ENCODE measurements at regions not wholly inside any gene's neighbourhood (a gene's known extent, or its start where the extent isn't known, plus 50 kb on each side); places are given as distances from the start of the nearest gene placed in this dataset.

DNA sequence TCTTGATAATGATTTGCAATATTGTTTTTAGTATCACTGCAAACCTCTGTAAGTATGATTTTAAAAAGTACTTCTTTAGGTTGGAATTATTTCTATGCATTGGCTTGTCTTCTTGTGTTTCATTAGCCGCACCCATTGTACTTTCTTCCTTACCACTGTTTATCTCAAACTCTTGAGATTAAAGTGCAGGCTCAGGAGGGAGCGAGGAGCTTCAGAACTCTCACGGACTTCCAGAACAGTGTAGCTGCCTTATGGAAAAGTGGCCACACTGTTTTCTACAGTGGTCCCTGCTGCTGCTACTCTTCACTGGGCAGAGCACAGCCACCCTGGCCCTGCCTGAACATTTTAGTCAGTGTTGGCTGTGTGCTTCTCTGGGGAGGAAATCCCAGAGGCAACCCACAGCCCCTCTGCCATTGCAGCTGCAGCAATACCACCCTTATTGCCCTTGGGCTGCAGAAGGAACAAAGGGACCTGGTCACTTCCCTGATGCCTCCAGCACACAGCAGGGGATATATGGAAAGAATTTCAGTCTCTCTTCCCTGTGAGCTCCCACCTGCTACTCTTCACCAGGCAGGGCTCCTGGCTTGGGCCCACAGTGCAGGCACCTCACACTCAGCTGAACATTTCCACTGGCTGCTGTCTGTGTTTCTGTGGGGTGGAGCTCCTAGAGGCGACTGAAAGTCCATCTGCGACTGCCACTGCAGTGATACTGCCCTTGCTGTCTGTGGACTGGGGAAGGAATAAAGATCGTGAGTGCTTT lies 91.7 kb upstream of the MAP3K4 start:
- no peak for DNase-seq

DNA sequence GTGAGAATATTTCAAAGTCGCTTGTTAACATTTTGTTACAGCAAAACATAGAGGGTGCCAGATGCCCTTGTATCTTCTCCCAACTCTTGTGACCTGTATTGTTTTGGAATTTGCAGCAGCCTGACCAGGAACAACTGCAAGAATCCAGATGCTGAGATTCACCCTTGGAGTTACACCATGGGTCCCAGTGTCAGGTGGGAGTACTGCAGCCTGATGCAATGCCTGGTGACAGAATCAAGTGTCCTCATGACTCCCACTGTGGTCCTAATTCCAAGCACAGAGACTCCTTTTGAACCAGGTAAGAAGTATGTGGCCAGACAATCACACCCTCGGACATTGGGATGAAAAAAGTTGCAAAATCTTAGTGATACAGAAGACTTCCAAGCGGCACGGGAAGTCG lies 79.6 kb upstream of the MAP3K4 start:
- no peak for DNase-seq

DNA sequence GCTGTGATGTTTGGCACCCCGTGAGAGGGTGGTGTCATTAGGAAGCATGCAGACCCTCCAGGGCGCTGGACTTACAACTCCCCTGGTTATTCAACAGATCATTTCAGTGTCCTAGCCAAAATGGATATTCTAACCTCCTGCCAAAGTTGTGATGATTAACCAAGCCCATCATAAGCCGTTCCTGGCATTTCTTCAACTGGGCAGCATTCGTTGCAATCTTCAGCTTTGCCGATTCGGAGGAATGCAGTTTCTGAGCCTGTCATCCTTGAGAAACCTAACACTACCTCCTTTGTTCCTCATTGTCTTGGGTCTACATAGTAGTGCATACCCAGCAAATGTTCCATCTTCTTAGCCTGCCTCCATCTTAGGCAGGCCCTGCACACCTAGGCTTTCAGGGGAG lies 79.2 kb upstream of the MAP3K4 start:
- no peak for DNase-seq

DNA sequence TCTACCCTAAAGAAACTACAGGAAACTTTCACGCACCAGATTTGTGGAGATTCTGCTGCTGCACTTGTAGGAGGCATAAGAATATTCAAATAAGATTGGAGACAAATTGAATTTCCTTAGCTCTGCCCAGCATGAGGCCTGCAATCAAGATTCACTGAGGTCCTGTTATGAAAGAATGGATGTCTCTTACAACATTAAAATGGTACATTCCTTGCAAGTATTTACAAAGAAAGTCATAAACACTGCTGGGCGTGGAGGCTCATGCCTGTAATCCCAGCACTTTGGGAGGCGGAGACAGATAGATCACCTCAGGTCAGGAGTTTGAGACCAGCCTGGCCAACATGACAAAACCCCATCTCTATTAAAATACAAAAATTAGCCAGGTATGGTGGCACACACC lies 74.0 kb upstream of the MAP3K4 start:
- no peak for DNase-seq

DNA sequence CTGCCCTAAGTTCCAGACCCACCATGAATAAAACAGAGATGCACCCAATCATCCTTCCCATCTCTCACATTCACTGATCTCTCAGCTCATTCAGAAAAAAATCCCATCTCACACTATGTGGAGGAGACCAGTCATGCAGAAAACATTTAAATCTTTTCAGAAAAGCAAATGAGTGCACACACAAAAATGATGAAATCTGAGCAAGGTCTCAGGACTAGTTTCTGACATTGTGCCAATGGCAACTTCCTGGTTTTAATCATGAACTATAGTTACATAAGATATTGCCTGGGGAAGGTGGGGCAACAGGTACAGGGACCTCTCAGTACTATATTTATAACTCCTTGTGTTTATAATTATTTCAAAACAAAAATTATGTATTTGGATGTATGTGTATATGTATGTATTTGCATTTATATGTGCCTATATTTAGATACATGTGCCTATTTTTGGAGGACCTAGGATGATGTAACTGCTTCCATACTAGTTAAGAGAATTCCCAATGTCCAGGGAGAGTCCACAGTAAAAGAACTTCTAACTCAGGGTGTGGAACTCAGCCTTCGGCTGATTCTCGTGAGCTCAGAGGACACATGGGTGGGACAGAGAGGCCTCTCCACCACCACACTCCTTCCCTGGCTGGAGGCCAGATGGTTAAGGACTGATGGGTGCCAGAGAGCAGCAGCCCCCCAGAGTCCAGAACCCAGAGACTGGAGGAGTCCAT lies 71.7 kb upstream of the MAP3K4 start:
- no peak for DNase-seq

DNA sequence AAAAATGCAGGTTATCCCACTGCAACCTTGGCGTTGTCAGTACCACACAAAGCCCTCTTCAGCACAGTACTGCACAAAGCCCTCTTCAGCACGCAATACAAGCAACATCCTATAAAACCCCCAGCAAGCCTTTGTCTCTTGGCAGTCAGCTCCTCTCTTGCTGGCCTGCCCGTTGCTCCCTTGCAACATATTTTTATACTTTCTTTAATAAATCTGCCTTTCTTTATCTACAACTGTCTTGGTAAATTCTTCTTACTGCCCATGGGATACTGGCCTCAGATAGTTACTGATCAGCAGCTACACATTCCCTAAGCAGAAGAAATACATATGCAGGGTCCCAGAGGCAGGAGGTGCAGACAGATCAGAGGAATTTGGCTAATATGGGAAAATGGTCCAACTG lies 70.5 kb upstream of the MAP3K4 start:
- DNase-seq = no peak

DNA sequence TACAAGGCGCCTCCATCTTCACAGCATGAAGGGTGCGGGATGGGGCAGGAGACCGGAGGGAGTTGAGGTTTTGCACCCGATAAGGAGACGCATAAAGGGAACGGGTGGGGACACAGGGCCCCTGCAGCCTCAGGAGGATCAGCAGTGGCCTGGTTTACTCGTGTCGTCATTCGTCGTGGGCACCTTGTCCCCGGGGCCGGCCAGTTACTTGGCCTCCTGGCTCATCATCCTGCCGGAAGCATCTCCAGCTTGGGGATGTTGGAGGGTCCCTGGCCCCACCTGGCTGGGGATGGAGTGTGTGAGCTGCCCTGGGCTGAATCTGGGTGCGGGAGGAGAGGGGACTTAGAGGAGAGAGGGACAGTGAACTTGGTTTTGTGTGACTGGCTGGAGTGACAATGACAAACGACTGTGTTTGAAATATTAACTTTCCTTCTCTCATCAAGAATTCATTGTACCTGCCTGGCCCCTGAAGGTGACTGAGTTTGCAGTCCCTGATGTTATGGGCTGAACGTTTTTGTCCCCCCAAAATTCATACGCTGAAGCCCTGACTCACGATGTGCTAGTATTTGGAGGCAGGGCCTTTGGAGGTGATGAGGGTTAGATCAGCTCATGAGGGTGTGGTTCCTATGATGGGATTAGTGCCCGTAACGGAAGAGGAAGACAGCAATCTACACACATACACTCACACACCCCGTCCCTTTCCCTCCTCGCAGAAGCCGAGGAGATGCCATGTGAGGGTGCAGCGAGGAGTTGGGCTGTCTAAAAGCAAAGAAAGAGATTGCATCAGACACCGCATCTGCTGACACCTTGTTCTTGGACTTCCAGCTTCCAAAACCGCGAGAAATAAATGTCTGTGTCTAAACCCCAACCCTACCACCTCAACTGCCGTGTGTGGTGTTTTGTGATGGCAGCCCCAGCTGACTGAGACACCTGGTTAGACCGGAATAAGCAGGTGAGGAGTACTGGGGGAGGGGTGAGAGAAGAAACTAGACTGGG lies 65.0 kb upstream of the MAP3K4 start:
- no peak for DNase-seq

DNA sequence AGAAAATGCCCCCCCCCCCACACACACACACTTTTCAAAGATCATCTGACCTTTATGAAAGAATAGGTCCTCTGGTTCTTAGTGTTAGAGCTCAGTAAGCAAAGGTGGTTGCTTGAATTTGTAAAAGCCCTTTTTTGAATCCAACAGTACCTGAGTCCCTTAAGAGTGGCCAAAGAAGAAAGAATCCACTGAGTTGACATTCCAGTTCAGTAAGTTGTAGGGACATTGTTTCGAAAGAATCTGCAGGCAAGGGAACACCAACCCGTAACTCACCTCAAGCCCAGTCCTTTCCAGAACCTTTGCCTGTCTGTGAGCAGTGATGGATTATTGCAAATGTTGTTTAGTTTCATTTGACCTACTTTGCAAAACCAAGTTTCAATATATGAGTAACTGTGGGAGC lies 64.2 kb upstream of the MAP3K4 start:
- DNase-seq = no peak

DNA sequence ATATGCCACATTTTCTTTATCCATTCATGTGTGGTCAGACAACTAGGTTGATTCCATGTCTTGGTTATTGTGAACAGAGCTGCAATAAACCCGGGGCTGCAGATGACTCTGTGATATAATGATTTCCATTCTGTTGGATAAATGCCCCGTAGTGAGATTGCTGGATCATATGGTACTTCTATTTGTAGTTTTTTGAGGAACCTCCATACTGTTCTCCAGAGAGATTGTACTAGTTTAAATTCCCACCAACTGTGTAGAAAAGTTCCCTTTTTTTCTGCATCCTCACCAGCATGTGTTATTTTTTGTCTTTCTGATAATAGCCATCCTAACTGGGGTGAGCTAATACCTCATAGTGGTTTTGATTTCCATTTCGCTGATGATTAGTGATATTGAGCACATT lies 62.2 kb upstream of the MAP3K4 start:
- DNase-seq = no peak

DNA sequence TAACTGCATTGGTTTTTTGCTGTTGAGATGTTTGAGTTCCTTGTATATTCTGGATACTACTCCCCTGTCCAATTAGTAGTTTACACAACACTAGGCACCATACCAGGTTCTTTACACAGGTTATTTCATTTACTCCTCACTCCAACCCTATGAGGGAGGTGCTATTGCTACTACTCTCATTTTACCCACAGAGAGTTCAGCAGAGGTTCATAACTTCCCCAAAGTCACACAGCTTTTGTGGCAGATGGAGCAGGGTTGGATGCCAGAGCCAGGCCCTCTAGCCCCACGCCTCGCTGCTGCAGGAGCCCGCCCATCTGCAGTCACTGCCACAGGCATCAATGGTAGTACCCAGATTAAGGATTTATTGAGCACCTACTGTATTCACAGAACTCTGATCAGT lies 61.7 kb upstream of the MAP3K4 start:
- no peak for DNase-seq

DNA sequence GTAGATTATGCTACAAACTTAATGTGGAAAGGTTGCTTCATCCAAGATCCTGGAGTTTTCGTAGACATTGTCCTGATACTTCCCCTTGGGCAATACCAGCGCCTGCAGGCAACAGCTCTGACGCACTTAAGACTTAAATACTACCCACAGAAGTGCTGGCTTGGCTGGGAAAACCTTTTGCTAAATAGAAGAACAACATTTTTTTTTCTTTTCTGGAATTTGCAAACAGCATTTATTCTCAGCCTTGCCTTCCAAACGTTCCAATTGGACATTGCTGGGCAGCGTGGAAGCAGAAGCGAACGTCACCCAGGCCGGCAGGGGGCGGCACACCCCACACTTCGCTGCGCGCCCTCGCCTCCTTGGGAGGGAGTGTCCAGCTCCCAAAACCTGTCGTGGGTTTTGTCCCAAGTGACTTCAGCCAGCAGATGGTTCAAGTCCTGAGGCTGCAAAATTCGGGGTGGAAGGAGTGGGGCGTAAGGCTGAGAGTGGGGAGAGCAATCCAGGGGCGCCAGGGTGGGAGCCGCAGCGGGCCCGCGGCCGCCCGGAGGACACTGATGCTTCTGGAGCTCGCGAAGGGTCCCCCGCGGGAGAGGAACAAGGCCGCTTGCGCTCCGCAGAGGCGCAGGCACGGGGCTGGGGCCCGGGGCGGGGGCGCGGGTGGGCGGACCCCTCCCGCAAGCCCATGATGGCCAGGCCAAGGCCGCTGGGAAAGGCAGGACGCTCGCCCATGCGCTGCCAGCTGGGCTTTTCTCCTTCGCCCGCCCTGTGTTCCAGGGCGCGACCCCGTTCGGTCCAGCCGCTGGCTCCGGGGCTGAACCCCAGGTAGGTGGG lies 60.8 kb upstream of the MAP3K4 start:
- peak; percentile 38 to 50 for DNase-seq

DNA sequence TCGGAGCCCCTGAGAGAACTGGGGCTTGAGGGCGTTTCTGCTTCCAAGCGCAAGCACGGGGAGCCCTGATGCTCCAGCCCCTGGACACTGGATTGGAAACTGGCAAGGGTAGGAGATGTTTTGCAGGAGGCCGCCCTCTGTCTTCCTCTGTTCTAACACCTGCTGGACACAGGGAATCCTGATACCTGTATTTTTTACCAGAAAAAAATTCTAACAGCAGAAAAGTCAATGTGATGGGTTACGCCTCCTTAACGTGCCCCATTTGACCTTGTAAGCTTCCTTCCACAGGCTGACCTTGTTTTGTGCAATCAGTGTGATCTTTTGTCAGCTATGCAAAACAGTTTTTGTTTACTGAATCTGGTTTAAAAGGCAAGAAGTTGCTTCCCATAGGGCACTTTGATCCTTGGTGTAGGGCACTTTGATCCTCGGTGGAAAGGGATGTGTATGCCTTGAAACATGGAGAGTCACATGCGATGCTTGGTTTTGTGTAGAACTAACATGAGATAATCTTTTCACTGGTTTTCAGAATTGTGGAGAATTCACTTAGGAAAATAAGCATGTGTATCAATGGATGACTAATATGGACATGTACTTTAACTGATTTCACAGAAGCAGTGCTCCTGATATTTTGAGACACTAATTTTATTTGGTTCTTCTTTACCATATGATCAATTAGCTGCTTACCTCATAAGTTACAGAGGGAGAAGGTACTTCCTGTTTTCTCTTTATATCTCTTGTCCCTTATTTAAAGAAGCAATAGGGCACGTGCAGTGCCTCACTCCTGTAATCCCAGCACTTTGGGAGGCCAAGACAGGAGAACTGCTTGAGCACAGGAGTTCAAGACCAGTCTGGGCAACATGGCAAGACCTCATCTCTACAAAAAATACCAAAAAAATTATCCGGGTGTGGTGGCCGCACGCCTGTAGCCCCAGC lies 59.9 kb upstream of the MAP3K4 start:
- no peak for DNase-seq

DNA sequence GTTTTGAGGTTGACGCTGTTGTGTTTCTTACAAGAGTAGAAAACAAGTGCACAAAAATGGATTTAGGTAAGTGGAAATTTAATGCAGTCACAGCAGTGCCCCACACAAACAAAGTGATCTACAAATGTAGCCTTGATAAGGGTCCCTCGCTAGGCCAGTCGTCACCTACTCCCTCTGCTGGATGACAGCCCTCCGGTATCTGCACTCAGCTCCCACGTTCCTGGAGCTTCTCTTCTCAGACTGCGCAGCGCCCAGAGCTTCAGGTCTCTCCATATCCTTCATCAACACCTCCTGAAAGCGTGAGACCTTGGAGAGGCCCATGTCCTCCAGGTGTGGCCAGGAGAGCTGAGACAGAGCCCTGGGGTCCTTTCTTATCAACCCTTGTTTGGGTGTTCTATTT lies 58.3 kb upstream of the MAP3K4 start:
- DNase-seq = no peak

DNA sequence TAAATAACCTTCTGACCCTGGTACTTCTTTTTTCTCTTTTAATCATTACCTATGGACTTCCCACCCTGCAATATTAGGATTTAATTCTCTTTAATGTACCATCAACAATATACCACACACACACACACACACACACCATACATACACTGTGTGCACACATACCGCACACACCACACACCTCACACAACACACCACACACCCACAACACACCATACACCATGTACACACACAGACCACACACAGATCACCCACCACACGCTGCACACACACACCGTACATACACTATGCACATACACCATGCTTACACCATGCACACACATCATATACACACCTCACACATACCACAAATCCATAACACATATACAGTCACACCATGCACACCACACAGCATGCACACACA lies 57.4 kb upstream of the MAP3K4 start:
- DNase-seq = no peak

DNA sequence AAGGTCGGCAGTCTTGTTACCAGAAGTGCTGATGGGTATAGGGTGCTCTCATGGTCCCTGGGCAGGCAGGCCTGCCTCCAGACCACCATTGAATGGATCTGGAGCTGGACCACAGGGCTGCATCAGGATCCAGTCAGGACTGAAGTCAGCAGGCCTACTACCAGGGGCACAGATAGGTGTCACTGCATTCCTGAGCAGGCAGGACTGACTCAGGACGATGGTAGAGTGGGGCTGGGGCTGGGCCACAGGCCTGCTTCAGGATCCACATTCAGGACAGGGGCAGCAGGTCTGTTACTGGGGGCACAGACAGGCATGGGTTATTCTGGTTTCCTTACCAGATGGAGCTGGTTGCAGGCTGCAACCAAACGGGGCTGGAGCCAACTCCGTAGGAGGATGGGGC lies 51.4 kb upstream of the MAP3K4 start:
- no peak for DNase-seq
